ENCODE measurements at regions not wholly inside any gene's neighbourhood (a gene's known extent, or its start where the extent isn't known, plus 50 kb on each side); places are given as distances from the start of the nearest gene placed in this dataset. TPM values are rescaled to one million over a fixed set of nuclear protein-coding genes. Genes with fewer than 3 reads are reported as not detected.
"Not testable (repeated sequence)": the region's sequence is repeated elsewhere in the genome, so short reads cannot be mapped to it uniquely, and the experiment has no call there.

GRCh38 chr7:56196195-56196594 lies 80.0 kb upstream of the NUPR2 start:
- not testable (repeated sequence) for H3K27me3 ChIP-seq (ENCODE audit: control insufficient read depth, insufficient read depth, low read length); H3K9me3 ChIP-seq (ENCODE audit: control insufficient read depth, insufficient read depth, low read length); H3K4me3 ChIP-seq (ENCODE audit: low read depth, low read length); H3K4me1 ChIP-seq (ENCODE audit: control insufficient read depth, insufficient read depth, low read length); H3K27ac ChIP-seq (ENCODE audit: low read depth, low read length); H3K36me3 ChIP-seq (ENCODE audit: control insufficient read depth, insufficient read depth, low read length); DNase-seq (ENCODE audit: low read depth in 4 of 6, low spot score in 6 of 6)
- 80% methylated on average over 8 of the region's 8 CpGs for WGBS (ENCODE audit: insufficient coverage)

- no peak for DNase-seq (ENCODE audit: low read depth in 4 of 6, low spot score in 6 of 6)
- no peaks in the 10 kb centered on the region for H3K27me3 ChIP-seq (ENCODE audit: control insufficient read depth, insufficient read depth, low read length)
- H3K4me1 ChIP-seq (ENCODE audit: control insufficient read depth, insufficient read depth, low read length): no peaks in the 10 kb centered on the region
- no peak overlapping the region for H3K4me3 ChIP-seq (ENCODE audit: low read depth, low read length)
- 14% methylated on average over 1 of the region's 1 CpG for WGBS (ENCODE audit: insufficient coverage)
- no peak overlapping the region for H3K27ac ChIP-seq (ENCODE audit: low read depth, low read length)
- peaks cover 8% of the 10 kb centered on the region for H3K9me3 ChIP-seq (ENCODE audit: control insufficient read depth, insufficient read depth, low read length)
- H3K36me3 ChIP-seq (ENCODE audit: control insufficient read depth, insufficient read depth, low read length): no peaks in the 10 kb centered on the region
Measured at GRCh38 chr7:56188823-56189346, 72.7 kb upstream of the NUPR2 start.

DNA sequence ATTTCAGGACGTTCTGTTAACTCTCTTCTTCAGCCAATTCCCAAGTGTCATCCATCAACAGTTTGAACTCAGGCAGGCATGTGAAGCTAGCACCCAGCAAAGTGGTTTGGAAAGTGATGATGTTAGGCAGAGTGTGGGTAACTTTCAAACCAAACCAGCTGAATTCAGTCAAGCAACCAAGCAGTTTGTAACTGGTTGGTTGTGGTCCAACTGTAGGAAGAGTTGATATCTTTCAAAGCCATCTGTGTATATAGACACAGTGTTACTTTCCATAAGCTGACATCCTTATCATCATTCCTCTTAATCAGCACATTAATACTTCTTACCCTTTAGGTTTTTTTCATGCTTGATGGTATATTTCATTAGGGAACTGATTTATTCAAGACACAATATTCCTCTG lies 72.2 kb upstream of the NUPR2 start:
- 0% methylated on average over 1 of the region's 1 CpG for WGBS (ENCODE audit: insufficient coverage)

GRCh38 chr7:56181010-56181409 lies 64.8 kb upstream of the NUPR2 start:
- Histone ChIP-seq H3K27ac (ENCODE audit: low read depth, low read length) (no peak overlapping the region), H3K4me1 (ENCODE audit: control insufficient read depth, insufficient read depth, low read length) (no peaks in the 10 kb centered on the region), H3K36me3 (ENCODE audit: control insufficient read depth, insufficient read depth, low read length) (no peaks in the 10 kb centered on the region), H3K4me3 (ENCODE audit: low read depth, low read length) (no peak overlapping the region), H3K27me3 (ENCODE audit: control insufficient read depth, insufficient read depth, low read length) (no peaks in the 10 kb centered on the region), H3K9me3 (ENCODE audit: control insufficient read depth, insufficient read depth, low read length) (peaks cover 3% of the 10 kb centered on the region)
- no CpG with 5 or more reads among the region's 2 CpGs for WGBS (ENCODE audit: insufficient coverage)
- no peak for DNase-seq (ENCODE audit: low read depth in 4 of 6, low spot score in 6 of 6)

More for the DNA sequence above, 72.2 kb upstream of the NUPR2 start:
- Histone ChIP-seq H3K4me3 (ENCODE audit: low read depth, low read length) (no peak overlapping the region), H3K27ac (ENCODE audit: low read depth, low read length) (no peak overlapping the region), H3K36me3 (ENCODE audit: control insufficient read depth, insufficient read depth, low read length) (no peaks in the 10 kb centered on the region), H3K27me3 (ENCODE audit: control insufficient read depth, insufficient read depth, low read length) (no peaks in the 10 kb centered on the region), H3K9me3 (ENCODE audit: control insufficient read depth, insufficient read depth, low read length) (peaks cover 7% of the 10 kb centered on the region), H3K4me1 (ENCODE audit: control insufficient read depth, insufficient read depth, low read length) (no peaks in the 10 kb centered on the region)
- DNase-seq (ENCODE audit: low read depth in 4 of 6, low spot score in 6 of 6): no peak

DNA sequence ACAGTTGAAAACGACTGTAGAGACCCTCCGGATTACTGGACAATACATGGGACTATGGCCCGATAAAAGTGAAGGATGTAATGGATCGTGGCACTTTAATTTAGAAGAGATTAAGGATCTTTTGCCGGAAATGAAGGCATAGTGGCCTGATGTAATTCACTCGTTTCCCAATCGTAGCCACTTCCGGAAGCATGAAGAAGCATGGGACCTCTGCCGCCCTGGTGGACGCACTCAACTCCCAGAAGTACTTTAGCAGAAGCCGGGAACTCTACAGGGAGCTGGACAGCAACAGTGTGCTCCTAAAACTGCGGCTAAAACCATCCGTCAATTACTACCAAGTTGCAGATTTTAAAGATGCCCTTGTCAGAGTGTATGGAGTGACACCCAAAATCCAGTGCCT lies 59.6 kb upstream of the NUPR2 start:
- Histone ChIP-seq H3K36me3 (ENCODE audit: control insufficient read depth, insufficient read depth, low read length) (no peaks in the 10 kb centered on the region), H3K9me3 (ENCODE audit: control insufficient read depth, insufficient read depth, low read length) (peaks cover 1% of the 10 kb centered on the region), H3K4me1 (ENCODE audit: control insufficient read depth, insufficient read depth, low read length) (no peaks in the 10 kb centered on the region), H3K27ac (ENCODE audit: low read depth, low read length) (no peak overlapping the region), H3K27me3 (ENCODE audit: control insufficient read depth, insufficient read depth, low read length) (no peaks in the 10 kb centered on the region), H3K4me3 (ENCODE audit: low read depth, low read length) (no peak overlapping the region)
- DNase-seq (ENCODE audit: low read depth in 4 of 6, low spot score in 6 of 6): no peak
- WGBS (ENCODE audit: insufficient coverage): 26% methylated on average over 11 of the region's 13 CpGs

DNA sequence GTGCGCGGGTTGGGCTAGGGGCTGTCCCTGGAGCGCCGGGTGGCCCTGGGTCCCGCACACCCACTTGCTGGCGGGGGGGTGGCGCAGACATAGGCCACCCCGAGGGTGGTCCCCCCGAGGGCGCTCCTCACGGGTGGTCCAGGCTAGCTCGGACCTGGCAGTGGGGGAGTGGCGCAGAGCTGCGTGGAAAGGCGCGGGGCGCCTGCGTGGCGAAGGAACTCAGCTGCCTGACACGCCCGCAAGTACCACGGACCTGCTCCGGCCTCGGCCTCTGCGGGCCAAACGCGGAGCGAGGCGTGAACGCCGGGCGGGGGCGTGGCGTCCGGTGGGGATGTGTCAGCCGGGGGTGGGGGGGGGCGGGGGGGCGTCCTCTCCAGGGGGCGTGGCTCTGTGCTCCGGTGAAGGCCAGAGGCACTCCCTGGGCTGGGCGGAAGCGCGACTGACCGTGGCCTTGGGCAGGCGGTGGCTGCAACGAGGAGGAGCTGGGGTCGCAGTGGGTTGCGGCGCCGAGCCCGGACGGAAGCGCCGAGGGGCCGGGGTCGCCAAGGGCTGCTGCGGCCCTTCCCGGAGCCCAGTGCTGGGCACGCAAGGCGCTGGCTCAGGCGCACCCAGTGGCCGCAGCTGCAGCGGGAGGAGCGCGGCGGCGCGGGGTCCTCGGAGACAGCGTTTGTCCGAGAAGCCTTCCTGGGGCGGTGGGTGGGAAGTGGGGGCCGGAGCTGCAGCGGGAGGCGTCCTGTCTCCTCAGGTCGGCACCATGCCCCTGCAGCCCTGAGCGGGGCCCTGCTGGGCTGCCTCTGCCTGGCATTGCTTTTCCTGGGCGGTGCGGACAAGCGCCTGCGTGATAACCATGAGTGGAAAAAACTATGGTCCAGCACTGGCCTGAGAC lies 58.9 kb upstream of the NUPR2 start:
- 4% methylated on average over 68 of the region's 81 CpGs for WGBS (ENCODE audit: insufficient coverage)
- DNase-seq (ENCODE audit: low read depth in 4 of 6, low spot score in 6 of 6): no peak
- no peak overlapping the region for H3K27ac ChIP-seq (ENCODE audit: low read depth, low read length)
- H3K27me3 ChIP-seq (ENCODE audit: control insufficient read depth, insufficient read depth, low read length): no peaks in the 10 kb centered on the region
- H3K4me3 ChIP-seq (ENCODE audit: low read depth, low read length): no peak overlapping the region
- no peaks in the 10 kb centered on the region for H3K36me3 ChIP-seq (ENCODE audit: control insufficient read depth, insufficient read depth, low read length)
- H3K9me3 ChIP-seq (ENCODE audit: control insufficient read depth, insufficient read depth, low read length): peaks cover 1% of the 10 kb centered on the region
- H3K4me1 ChIP-seq (ENCODE audit: control insufficient read depth, insufficient read depth, low read length): no peaks in the 10 kb centered on the region

- Histone ChIP-seq H3K4me1 (ENCODE audit: control insufficient read depth, insufficient read depth, low read length) (no peaks in the 10 kb centered on the region), H3K9me3 (ENCODE audit: control insufficient read depth, insufficient read depth, low read length) (peaks cover 1% of the 10 kb centered on the region), H3K4me3 (ENCODE audit: low read depth, low read length) (no peak overlapping the region), H3K36me3 (ENCODE audit: control insufficient read depth, insufficient read depth, low read length) (no peaks in the 10 kb centered on the region), H3K27ac (ENCODE audit: low read depth, low read length) (no peak overlapping the region), H3K27me3 (ENCODE audit: control insufficient read depth, insufficient read depth, low read length) (no peaks in the 10 kb centered on the region)
- DNase-seq (ENCODE audit: low read depth in 4 of 6, low spot score in 6 of 6): no peak
- 29% methylated on average over 36 of the region's 36 CpGs for WGBS (ENCODE audit: insufficient coverage)
Measured at GRCh38 chr7:56174346-56174874, 58.2 kb upstream of the NUPR2 start.

Small RNA genes lying in the stretch of these regions (small RNA-seq; reads per million reads assigned to genes)
- not detected for gene AC092447.9 (ENCODE audit: low replicate concordance)
- not detected for gene RNU6-1052P (ENCODE audit: low replicate concordance)
- gene RNU6-1335P (ENCODE audit: low replicate concordance): not detected
- gene SEPT14P24 (ENCODE audit: low replicate concordance): not detected
